T-helper 2 cell treated with Interferon-gamma antibody and Interleukin-4, amounts not matched to agents 100 ng/mL and 5 ng/mL, for 36 hours (primary cell): ENCODE measurements at regions not wholly inside any gene's neighbourhood (a gene's known extent, or its start where the extent isn't known, plus 50 kb on each side); places are given as distances from the start of the nearest gene placed in this dataset.
"Not testable (repeated sequence)": the region's sequence is repeated elsewhere in the genome, so short reads cannot be mapped to it uniquely, and the experiment has no call there.

Source experiments
- intact Hi-C: fragments of 100-400 bp; cut with micrococcal nuclease; formaldehyde crosslinking; loops from one replicate; pipeline ENCODE4 v1.15.1; 2023

GRCh38 chr22:22296047-22296446 is 51.5 kb downstream of the VPREB1 start:
- intact Hi-C loops = not testable (repeated sequence)

DNA sequence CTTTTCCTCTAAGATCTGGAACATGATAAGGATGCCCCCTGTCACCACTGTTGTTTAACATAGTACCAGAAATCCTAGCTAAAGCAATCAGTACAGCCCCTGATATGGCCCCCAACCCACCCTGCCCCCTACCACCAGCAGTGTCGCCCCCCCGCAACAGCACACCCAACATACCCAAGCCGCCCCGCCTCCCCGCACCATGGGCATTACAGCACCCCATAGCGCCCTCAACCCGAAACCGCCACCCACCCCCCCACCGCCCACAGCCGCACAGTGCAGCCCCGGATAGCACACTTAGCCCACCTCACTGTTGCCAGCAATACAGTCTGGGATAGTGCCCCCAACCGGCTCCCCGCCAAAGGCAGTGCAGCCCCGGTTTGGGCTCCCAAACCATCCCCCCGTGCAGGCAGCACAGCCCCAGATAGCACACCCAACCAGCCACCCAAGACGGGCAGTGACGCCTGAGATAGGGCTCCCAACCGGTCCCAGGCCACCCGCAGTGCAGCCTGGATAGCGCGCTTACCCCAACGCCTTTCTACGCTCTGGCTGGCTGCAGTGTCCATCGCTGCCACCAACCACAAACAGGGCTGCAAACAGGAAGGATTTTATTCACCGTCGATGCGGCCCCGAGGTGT is 52.7 kb downstream of the VPREB1 start:
- intact Hi-C loops = not testable (repeated sequence)

DNA sequence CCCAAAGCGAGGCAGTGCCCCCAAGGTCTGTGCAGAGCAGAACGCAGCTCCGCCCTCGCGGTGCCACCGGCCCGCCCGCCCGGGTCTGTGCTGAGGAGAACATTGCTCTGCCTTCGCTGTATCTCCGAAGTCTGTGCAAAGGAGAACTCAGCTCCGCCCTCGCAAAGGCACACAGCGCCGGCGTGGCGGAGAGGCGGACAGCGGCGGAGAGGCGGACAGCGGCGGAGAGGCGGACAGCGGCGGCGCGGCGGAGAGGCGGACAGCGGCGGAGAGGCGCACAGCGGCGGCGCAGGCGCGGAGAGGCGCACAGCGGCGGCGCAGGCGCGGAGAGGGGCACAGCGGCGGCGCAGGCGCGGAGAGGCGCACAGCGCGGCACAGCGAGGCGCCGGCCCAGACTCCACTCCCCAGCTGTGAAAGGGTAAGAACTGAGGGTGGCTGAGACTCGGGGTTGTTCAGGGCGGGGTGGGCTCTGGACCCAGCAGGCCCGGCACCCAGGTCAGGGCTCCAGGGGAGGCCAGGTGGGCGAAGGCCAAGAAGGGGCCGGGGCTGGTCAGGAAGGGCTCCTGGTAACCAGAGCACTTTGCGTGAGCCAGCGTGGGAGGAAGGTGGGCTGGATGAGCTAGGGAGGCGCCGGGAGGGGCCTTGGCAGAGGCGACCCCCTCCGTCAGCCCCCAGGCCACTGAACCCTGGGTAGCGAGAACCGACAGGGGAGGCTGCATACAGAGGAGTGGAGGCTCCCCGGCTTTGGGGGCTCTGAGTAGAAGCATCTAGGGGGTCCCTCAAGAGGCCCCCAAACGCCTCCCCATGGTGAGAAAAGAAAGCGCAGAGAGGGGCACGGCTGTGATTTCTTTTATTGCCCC is 53.4 kb downstream of the VPREB1 start:
- intact Hi-C loops = loop anchor here (1.0 kb wide), 1 partner anchor 90 kb away; no protein-coding TSS in a partner anchor

DNA sequence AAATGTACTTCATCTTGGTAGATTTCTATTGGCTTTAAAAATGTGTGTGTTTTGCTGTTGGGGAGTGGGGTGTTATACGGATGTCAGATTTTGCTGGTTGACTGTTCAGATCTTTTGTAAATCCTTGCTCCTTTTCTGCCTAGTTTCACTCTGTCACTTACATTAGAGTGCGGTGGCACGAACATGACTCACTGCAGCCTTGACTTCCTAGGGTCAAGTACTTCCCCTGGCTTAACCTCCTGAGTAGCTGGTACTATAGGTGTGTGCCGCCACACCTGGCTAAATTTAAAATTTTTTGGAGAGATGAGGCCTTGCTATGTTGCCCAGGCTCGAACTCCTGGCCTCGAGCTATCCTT is 54.0 kb downstream of the VPREB1 start:
- intact Hi-C loops = loop anchor here (1.0 kb wide), 1 partner anchor 90 kb away; no protein-coding TSS in a partner anchor

- intact Hi-C loops = not testable (repeated sequence)
Observed at GRCh38 chr22:22300511-22300910, 55.9 kb downstream of the VPREB1 start.

DNA sequence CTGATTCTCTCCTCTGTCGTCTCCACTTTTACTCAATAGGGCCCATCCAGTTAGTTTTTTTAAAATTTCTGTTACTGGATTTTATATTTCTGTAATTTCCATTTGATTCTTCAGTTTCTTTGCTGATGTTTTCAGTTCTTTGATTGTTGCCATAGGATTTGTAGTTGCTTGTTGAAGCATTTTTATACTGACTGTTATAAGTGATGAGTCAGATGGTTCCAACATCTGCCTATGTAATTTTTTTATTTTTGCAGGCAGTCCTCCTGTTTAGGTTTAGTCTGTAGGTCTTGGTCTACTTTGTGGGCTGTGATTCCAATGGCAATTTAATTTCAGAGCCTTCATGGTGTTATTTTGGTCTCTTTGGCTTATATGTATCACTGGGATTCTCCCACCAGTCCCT is 56.4 kb downstream of the VPREB1 start:
- intact Hi-C loops = not testable (repeated sequence)

GRCh38 chr22:22316589-22316988 is 72.0 kb downstream of the VPREB1 start:
- intact Hi-C loops = no loop called here

DNA sequence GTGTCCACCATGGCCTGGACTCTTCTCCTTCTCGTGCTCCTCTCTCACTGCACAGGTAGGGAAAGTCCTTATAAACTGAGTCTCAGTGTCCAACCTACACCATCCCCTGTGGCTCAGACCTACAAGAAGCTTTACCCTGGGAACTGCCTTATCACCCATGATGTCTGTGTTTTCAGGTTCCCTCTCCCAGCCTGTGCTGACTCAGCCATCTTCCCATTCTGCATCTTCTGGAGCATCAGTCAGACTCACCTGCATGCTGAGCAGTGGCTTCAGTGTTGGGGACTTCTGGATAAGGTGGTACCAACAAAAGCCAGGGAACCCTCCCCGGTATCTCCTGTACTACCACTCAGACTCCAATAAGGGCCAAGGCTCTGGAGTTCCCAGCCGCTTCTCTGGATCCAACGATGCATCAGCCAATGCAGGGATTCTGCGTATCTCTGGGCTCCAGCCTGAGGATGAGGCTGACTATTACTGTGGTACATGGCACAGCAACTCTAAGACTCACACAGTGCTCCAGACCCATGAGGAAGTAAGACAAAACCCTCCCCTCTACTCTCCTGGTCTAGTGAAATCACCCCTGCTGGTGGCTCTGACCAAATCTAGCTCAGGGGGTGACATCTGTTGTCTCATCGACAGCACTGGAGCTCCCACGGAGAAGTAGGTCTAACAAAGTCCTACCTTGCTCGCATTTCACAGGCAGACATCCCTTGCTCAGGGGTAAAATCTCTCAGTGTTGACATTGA is 74.3 kb downstream of the VPREB1 start:
- intact Hi-C loops = no loop called here

DNA sequence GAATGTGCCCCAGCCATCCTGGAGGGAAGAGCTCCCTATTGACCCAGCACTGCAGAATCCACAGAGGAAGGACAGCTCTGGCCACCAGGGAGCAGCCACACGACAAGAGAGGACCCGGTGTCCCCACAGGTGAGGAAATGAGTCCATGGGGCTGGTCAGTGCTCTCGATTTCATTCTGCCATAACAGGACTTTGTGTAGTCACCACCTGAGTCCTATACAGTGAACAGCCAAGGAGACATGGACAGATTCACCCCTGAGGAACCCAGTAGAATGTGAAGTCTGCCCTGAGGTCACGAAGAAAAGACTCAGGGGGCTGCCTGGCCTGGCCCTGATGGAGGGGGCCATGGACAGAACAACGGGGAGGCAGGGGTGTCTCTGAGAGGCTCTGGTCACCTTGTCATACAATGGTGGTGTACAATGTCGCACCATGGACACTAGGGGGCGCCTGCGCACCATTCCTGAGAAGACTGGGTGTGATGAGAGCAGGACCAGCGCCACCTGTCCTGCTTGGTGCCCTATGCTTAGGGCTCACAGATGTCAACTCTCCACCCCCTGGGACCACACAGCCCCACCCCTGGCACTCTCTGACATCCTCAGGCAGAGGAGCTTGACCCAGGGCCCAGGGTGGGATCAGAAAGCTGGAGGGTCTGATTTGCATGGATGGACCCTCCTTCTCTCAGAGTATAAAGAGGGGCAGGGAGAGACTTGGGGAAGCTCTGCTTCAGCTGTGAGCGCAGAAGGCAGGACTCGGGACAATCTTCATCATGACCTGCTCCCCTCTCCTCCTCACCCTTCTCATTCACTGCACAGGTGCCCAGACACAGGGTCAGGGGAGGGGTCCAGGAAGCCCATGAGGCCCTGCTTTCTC is 77.4 kb downstream of the VPREB1 start:
- intact Hi-C loops = loop anchor here (10.0 kb wide), 1 partner anchor 117 kb away; no protein-coding TSS in a partner anchor

DNA sequence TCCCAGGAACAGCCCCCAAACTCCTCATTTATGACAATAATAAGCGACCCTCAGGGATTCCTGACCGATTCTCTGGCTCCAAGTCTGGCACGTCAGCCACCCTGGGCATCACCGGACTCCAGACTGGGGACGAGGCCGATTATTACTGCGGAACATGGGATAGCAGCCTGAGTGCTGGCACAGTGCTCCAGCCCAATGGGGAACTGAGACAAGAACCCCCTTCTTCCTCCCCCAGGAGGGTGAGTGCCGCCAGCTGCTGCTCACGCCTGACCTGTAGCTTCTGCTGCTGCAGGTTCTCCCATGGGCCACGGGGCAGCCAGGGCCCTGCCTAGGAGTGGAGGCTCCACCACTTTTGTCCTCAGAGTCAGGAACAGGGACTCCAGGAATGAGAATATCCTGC is 78.2 kb downstream of the VPREB1 start:
- intact Hi-C loops = loop anchor here (10.0 kb wide), 1 partner anchor 118 kb away; no protein-coding TSS in a partner anchor

GRCh38 chr22:22327723-22328122 is 83.1 kb downstream of the VPREB1 start:
- intact Hi-C loops = loop anchor here (10.0 kb wide), 1 partner anchor 123 kb away; no protein-coding TSS in a partner anchor

- intact Hi-C loops = loop anchor here (10.0 kb wide), 1 partner anchor 125 kb away; no protein-coding TSS in a partner anchor
Observed at GRCh38 chr22:22329792-22330191, 85.2 kb downstream of the VPREB1 start.

GRCh38 chr22:22335640-22336039 is 91.1 kb downstream of the VPREB1 start:
- intact Hi-C loops = not testable (repeated sequence)

GRCh38 chr22:22336333-22336732 is 91.7 kb downstream of the VPREB1 start:
- intact Hi-C loops = not testable (repeated sequence)

- intact Hi-C loops = not testable (repeated sequence)
Observed at GRCh38 chr22:22338778-22339177, 94.2 kb downstream of the VPREB1 start.

- intact Hi-C loops = no loop called here
Observed at GRCh38 chr22:22341736-22342135, 97.2 kb downstream of the VPREB1 start.

- intact Hi-C loops = no loop called here
Observed at GRCh38 chr22:22342697-22343580, 98.4 kb downstream of the VPREB1 start.

DNA sequence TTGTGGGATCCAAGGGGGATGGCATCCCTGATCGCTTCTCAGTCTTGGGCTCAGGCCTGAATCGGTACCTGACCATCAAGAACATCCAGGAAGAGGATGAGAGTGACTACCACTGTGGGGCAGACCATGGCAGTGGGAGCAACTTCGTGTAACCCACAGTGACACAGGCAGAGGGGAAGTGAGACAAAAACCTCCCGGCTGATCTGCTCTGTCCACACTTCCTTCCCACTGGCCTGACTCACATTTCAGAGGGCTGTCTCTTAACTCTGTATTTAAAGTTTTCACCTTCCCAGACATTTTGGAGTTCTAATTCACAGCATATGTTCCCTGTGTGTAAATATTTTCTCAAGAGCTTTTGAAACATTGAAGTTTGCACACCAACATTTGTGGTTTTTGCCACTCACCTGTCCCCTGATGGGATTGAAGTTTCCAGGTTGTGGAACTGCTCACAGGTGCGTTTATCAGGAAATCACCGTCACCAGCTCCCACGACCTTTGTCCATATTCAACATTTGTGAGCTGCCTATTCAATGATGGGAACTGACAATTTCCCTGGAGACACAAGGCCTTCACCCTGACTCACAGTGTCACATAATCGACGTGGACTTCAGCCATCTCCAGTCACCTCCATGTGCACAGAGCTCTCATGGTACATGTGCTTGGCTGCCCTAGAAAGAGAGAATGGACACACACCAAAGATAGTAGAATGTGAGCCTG is 99.2 kb downstream of the VPREB1 start:
- intact Hi-C loops = no loop called here

- intact Hi-C loops = no loop called here
Observed at GRCh38 chr22:22344430-22344829, 99.8 kb downstream of the VPREB1 start.
